ENCODE measurements at regions not wholly inside any gene's neighbourhood (a gene's known extent, or its start where the extent isn't known, plus 50 kb on each side); places are given as distances from the start of the nearest gene placed in this dataset.

- Histone ChIP-seq H2AK9ac (replicated peaks; ENCODE audit: low read depth, low read length, poor library complexity) (no peak overlapping the region), H3K14ac (replicated peaks; ENCODE audit: low read depth, low read length) (no peak overlapping the region), H3K27me3 (ENCODE audit: control insufficient read depth, insufficient read depth, low read length) (no peaks in the 10 kb centered on the region), H4K8ac (ENCODE audit: low read depth in 2 of 2, low read length in 2 of 2) (no peak overlapping the region), H3K4me2 (ENCODE audit: low read depth, low read length) (no peak overlapping the region), H2AK5ac (ENCODE audit: low read depth, low read length) (no peak overlapping the region), H4K91ac (ENCODE audit: insufficient read depth, low read depth, low read length) (no peak overlapping the region), H4K20me1 (ENCODE audit: insufficient read depth, low read length) (no peaks in the 10 kb centered on the region), H3K23ac (ENCODE audit: low read depth, low read length) (no peak overlapping the region), H3K27ac (ENCODE audit: insufficient read depth, low read length) (no peak overlapping the region), H2BK5ac (ENCODE audit: low read depth, low read length, poor library complexity, severe bottlenecking) (no peak overlapping the region), H3K18ac (ENCODE audit: low read depth, low read length) (no peak overlapping the region), H2BK120ac (ENCODE audit: low read depth, low read length) (no peak overlapping the region), H3K56ac (ENCODE audit: extremely low read depth, insufficient read depth, low read length) (no peak overlapping the region), H3K9ac (ENCODE audit: low read depth, low read length) (no peak overlapping the region), H3K9me3 (ENCODE audit: control insufficient read depth, insufficient read depth, low read length) (peaks cover 6% of the 10 kb centered on the region), H2BK20ac (ENCODE audit: low read depth, low read length) (no peak overlapping the region), H3K9me1 (ENCODE audit: insufficient read depth, low read length) (no peaks in the 10 kb centered on the region), H3K79me1 (ENCODE audit: low read depth in 1 of 2, low read length in 2 of 2) (no peaks in the 10 kb centered on the region), H3K4me3 (ENCODE audit: insufficient read depth, low read depth, low read length) (no peak overlapping the region), H3K4ac (ENCODE audit: low read depth, low read length) (no peak overlapping the region), H3K36me3 (ENCODE audit: control insufficient read depth, insufficient read depth, low read length) (no peaks in the 10 kb centered on the region), H2AFZ (replicated peaks; ENCODE audit: low read length, poor library complexity) (no peak overlapping the region), H3K4me1 (ENCODE audit: control insufficient read depth, insufficient read depth, low read length) (no peaks in the 10 kb centered on the region), H4K5ac (ENCODE audit: low read depth, low read length) (no peak overlapping the region), H2BK15ac (ENCODE audit: low read depth, low read length) (no peak overlapping the region)
- ChIA-PET CTCF (interaction anchor here (0.6 kb wide), 1 partner anchor 429 kb away, joined by 4 read pairs; no protein-coding TSS in a partner anchor), POLR2A (ENCODE audit: unreplicated experiment) (no interaction called here)
- TF ChIP-seq MAZ (IDR thresholded peaks at IDR 0.05; ENCODE audit: borderline replicate concordance, low read depth, low read length) (no peak), CEBPB (IDR thresholded peaks at IDR 0.05; ENCODE audit: low read depth, low read length) (0 out of 2 replicates have a peak, but pooled peaks have one; percentile 15)
- in situ Hi-C loops (cut with MboI; ENCODE audit: low sequenced_read_pairs): no loop called here
- intact Hi-C loops (cut with micrococcal nuclease): no loop called here
- no CpG with 5 or more reads among the region's 3 CpGs for WGBS, 2 experiments (ENCODE audit: extremely low coverage in 2 of 2, insufficient read length in 1 of 2)
- no peak for DNase-seq
- dilution Hi-C loops (cut with HindIII; ENCODE audit: low sequenced_read_pairs, unreplicated experiment): no loop called here
- no peak for ATAC-seq (ENCODE audit: low read depth)
- BruUV-seq (replicated peaks): no TSS peak
These were observed 923.6 kb downstream of the GATA3 start for GRCh38 chr10:8978100-8978499.

Measured in IMR-90 (cell line).